Left kidney (tissue), 1 donor: ENCODE measurements at regions not wholly inside any gene's neighbourhood (a gene's known extent, or its start where the extent isn't known, plus 50 kb on each side); places are given as distances from the start of the nearest gene placed in this dataset.

ENCODE experiments used
- DNase-seq: peaks from one replicate; pipeline ENCODE4 v3.0.0-alpha.2; 2013

DNA sequence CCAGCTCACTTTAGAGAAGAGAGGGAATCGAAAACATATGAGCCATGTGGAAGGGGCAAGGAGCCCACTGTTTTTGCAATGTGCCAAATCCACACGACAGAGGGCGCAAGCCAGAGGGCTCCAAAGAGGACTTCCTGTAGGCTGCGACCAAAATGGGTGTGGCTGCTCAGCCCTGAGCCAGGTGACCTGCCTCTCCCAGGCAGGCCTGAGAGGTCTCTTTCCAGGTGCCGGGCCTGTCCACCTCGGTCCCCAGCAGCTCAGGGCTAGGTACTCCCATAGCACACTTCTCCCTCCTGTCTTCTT lies 153.8 kb downstream of the TTC32 start:
- no peak for DNase-seq

- DNase-seq, result no peak
Measured at GRCh38 chr2:19747310-19748072, 154.3 kb downstream of the TTC32 start.

GRCh38 chr2:19746611-19747309 lies 155.0 kb downstream of the TTC32 start:
- no peak for DNase-seq

DNA sequence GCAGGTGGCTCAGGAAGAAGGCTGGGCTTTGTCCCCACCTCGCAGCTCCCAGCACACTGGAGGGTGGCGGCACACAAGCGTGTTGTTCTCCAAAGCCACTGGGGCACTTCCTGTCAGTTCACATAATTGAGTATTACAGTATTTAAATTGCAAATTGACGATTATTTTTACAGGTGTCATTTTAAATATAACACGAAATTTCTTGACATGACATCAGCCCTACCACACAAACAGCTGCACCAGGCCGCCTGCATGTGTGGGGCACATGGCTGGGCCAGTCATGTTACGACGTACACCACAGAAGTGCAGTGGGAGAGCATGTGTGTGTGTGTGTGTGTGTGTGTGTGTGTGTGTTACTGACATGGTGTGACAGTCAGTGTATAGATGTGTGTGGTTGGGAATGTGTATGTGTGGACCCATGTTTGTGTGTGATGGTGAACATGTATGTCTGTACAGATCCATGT lies 155.6 kb downstream of the TTC32 start:
- DNase-seq, result no peak

DNA sequence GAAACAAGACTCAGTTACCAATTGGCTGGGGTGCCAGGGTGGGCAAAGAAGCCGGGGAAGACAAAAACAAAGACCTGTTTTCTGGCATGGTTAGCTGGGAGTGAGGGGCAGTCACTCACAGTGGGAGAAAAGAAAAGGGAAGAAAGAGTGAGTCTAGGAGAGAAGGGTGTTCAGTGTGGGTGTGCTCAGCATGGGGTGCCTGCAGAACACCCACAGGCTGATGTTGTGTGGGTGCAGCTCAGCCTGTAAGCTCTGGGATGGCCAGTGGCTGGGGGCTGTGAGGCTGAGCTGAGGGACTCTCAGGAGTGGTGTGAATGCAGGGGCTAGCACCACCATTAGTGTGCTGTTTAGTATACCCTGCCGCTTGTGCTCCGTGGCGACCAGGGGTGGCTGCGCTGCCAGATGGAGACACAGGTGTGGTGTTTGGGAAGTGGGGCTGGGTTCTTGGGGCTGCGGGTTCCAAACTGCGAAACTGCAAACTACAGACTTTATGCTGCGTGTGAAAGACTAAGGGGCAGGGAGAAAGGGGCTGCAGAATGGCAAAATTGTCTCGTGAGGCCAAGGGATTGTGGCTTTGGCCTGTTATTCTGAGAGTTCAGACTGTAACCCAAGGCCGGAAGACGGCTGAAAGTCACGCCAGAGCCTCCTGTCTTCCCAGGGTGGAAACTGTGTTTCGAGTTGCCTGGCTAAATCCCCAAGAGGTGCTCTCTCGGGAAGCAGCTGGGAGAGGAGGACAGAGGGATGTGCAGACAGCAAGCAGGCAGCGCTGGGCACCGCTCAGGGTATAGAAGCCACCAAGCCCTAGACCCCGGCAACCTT lies 156.3 kb downstream of the TTC32 start:
- DNase-seq, result no peak

GRCh38 chr2:19744456-19745199 lies 157.2 kb downstream of the TTC32 start:
- DNase-seq, result no peak

DNA sequence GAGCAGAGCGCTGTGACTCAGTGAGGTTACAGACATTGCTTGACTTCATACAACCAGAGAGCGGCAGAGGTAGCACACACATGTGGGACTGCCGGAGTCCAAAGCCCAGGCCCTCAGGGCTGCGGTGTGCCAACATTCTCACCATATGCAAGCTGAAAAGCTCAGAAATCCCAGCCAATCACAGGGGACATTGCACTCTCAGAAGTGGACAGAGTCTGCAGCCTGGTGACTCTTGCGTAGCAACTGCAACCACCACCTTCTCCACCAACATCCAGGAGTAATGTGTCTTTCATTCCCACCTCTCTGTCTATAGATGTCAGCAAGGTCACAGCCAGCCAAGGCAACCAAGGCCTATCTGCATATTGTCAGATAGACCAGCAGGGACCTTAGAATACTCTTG lies 158.1 kb downstream of the TTC32 start:
- DNase-seq, result no peak

- no peak for DNase-seq
Measured at GRCh38 chr2:19742872-19743271, 158.9 kb downstream of the TTC32 start.

GRCh38 chr2:19739256-19739655 lies 162.5 kb downstream of the TTC32 start:
- DNase-seq, result no peak

- DNase-seq, result no peak
Measured at GRCh38 chr2:19738707-19739106, 163.1 kb downstream of the TTC32 start.

GRCh38 chr2:19736191-19736831 lies 165.5 kb downstream of the TTC32 start:
- DNase-seq, result no peak

- no peak for DNase-seq
Measured at GRCh38 chr2:19733951-19734425, 167.8 kb downstream of the TTC32 start.

GRCh38 chr2:19733390-19733789 lies 168.4 kb downstream of the TTC32 start:
- no peak for DNase-seq

GRCh38 chr2:19732255-19732654 lies 169.5 kb downstream of the TTC32 start:
- no peak for DNase-seq

GRCh38 chr2:19731515-19731914 lies 170.3 kb downstream of the TTC32 start:
- no peak for DNase-seq

DNA sequence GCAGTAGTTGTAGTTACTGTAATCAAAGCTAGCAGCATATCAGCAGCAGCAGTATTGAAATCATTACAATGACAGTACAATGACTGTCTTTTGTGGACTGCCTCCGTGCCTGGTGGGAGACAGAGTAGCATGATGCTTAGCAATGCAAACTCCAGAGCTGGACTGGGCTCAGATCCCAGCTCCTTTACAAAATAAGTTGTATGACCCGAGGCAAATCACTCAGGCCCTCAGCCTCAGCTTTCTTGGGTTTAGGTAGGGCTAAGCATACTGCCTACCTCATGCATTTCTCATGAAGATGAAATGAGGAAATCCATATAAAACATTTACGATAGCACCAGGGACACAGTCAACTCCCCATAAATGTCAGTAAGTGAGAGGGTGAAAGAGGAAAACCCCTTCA lies 170.7 kb downstream of the TTC32 start:
- no peak for DNase-seq

DNA sequence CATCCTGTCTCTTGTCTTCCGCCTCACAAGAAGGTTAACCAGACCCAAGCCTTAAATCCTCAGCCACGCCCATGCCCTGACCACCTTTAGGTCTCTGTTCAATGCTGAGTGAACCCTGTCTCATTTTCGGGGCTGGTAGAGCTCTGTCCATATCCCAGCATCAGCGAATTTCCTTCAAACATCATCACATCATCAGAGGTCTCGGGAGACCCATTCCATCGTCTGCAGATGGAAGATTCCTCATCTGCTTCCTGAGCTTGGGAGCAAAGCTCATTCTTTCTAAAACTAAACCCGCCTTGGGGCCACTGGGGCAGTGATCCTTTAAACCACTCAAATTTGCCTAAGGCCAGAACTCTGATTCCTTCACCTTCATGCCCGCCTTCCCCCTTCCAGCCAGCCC lies 173.7 kb downstream of the TTC32 start:
- DNase-seq, result no peak

DNA sequence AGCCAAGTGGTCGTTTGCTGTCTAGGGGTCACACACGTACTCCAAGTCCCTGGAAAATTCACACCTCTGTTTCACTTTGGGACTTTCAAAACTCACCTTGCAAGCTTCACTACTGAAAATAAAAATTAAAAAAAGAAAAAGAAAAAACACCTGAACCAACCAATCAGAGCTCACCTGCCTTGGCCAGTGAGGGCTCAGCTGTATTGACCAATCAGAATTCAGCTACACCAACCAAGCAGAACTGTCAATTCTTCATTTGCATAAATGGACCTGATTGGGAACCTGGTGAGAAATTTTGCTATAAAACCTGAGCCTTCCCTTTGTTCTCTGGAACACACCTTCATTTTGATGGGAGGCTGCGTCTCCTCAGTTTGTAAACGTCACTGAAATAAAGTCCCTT lies 176.4 kb downstream of the TTC32 start:
- DNase-seq, result no peak

GRCh38 chr2:19723021-19723420 lies 178.8 kb downstream of the TTC32 start:
- no peak for DNase-seq

- DNase-seq, result no peak
Measured at GRCh38 chr2:19722531-19722971, 179.2 kb downstream of the TTC32 start.

DNA sequence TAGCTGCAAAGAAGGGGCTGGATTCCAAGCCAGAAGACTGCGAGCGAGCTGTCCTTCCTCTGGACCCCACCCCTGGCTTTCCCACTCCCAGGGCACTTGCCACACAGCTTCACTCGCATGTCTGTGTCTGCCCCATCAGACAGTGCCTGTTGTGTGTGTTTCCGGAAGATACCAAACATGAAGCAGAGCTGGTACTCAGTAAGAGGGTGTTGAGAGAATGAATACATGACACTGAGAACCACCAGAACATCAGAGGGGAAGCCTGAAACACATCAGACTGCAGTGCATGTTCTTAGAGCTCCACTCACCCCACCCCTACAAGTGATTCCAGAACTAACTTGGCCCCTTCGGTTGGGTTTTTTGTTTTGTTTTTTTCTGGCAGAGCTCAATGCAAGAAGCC lies 181.5 kb downstream of the TTC32 start:
- DNase-seq, result no peak

DNA sequence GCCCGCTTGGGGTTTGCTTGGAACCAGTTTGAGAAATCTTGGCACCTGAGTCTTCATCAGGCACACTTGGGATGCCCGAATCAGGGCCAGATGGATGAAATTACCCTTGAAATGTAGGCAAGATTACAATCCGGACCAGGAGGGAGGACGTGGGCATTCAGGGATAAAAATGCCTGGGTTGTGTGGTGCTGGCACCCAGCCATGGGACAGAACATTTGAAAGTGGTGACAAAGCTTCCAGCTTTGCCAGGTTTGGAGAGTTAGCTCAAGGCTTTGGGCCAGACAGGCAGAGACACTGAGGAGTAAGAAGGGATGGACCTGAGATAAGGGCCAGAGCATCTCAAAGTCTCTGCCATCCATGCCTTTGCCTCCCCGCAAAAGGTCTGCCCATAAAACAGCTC lies 182.2 kb downstream of the TTC32 start:
- DNase-seq, result no peak
